ENCODE measurements at regions not wholly inside any gene's neighbourhood (a gene's known extent, or its start where the extent isn't known, plus 50 kb on each side); places are given as distances from the start of the nearest gene placed in this dataset.

DNA sequence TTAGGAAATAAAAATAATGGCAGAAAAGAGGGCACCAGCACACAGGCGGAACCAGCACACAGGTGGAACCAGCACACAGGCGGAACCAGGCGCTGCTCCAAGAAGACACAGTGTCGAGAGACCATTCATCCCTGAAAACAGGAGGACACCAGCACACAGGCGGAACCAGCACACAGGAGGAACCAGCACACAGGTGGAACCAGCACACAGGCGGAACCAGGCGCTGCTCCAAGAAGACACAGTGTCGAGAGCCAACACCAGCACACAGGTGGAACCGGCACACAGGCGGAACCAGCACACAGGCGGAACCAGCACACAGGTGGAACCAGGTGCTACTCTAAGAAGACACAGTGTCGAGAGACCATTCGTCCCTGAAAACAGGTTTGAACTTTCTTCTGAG lies 115.5 kb upstream of the TMEM18 start:
- no peaks in the 10 kb centered on the region for H3K4me1 Mint-ChIP-seq
- no peak overlapping the region for H3K27ac Mint-ChIP-seq
- no peaks in the 10 kb centered on the region for H3K27me3 Mint-ChIP-seq
- H3K36me3 Mint-ChIP-seq (ENCODE audit: low read depth) = no peaks in the 10 kb centered on the region
- ChIA-PET POLR2A (no interaction called here), CTCF (no interaction called here)
- no peak overlapping the region for H3K4me3 Mint-ChIP-seq
- H3K9me3 Mint-ChIP-seq = peaks cover 3% of the 10 kb centered on the region
- DNase-seq = no peak

- H3K36me3 Mint-ChIP-seq (ENCODE audit: low read depth) = no peaks in the 10 kb centered on the region
- H3K4me1 Mint-ChIP-seq = no peaks in the 10 kb centered on the region
- no peak overlapping the region for H3K27ac Mint-ChIP-seq
- POLR2A ChIA-PET = no interaction called here
- no peaks in the 10 kb centered on the region for H3K27me3 Mint-ChIP-seq
- peaks cover 3% of the 10 kb centered on the region for H3K9me3 Mint-ChIP-seq
- DNase-seq = no peak
- CTCF ChIA-PET = no interaction called here
- no peak overlapping the region for H3K4me3 Mint-ChIP-seq
Measured at GRCh38 chr2:790634-791245, 113.5 kb upstream of the TMEM18 start.

DNA sequence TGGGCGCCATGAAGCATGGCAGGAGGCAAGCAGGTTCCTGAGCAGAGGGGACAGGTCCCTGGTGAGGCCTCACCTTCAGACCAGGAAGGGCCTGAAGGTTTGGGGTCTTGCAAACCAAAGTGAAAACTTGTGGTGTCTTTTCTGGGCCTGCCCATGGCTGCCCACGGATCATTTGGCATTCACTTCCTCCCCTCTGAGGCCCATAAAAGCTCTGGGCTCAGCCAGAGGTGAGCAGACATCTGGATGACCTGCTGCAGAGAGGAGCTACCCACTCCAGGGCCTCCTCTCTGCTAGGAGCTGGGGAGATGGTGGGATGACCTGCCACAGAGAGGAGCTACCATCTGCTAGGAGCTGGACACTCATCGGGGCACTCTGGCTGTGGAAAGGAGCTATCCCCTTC lies 112.9 kb upstream of the TMEM18 start:
- ChIA-PET CTCF (no interaction called here), POLR2A (no interaction called here)
- no peaks in the 10 kb centered on the region for H3K36me3 Mint-ChIP-seq (ENCODE audit: low read depth)
- no peak for DNase-seq
- no peaks in the 10 kb centered on the region for H3K27me3 Mint-ChIP-seq
- H3K4me3 Mint-ChIP-seq = no peak overlapping the region
- peaks cover 3% of the 10 kb centered on the region for H3K9me3 Mint-ChIP-seq
- no peaks in the 10 kb centered on the region for H3K4me1 Mint-ChIP-seq
- H3K27ac Mint-ChIP-seq = no peak overlapping the region

- Mint-ChIP-seq H3K27ac (no peak overlapping the region), H3K27me3 (no peaks in the 10 kb centered on the region), H3K36me3 (ENCODE audit: low read depth) (no peaks in the 10 kb centered on the region), H3K4me3 (no peak overlapping the region), H3K4me1 (no peaks in the 10 kb centered on the region), H3K9me3 (peaks cover 3% of the 10 kb centered on the region)
- DNase-seq = no peak
- ChIA-PET CTCF (no interaction called here), POLR2A (no interaction called here)
Measured at GRCh38 chr2:789529-789928, 112.3 kb upstream of the TMEM18 start.

DNA sequence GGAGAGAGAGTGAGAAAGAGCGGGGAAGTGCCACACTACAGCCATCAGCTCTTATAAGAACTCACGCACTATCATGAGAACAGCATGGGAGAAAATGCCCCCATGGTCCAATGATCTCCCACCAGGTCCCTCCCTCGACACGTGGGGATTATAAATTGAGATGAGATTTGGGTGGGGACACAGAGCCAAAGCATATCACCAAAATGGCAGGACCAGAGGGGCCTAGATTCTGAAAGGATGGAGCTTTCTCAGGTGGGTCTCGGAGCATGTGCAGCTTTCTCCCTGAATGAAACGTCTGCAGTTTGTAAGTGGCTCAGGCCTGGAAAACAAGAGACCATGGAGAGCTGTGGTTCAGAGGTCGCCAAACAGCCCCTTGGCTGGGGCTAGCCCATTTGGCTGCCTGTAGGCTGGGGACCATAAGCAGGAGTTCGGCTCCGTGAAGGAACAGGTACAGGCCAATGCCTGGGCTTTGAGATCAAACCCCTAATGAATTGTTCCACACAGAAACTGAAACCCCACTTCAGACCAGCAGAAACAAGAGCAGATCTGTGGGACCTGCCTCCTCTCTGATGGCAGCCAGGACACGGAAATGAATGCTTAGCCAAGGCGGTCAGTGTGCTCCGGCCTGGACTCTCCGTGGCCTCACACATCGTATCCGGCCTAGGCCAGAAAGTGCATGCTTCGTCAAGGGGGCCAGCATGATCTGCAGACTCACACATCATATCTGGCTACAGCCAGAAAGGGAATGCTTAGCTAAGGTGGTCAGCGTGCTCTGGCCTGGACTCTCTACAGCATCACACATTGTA lies 111.2 kb upstream of the TMEM18 start:
- Mint-ChIP-seq H3K9me3 (peaks cover 3% of the 10 kb centered on the region), H3K4me3 (no peak overlapping the region), H3K36me3 (ENCODE audit: low read depth) (no peaks in the 10 kb centered on the region), H3K27me3 (no peaks in the 10 kb centered on the region), H3K4me1 (no peaks in the 10 kb centered on the region), H3K27ac (no peak overlapping the region)
- no peak for DNase-seq
- CTCF ChIA-PET = no interaction called here
- POLR2A ChIA-PET = no interaction called here

DNA sequence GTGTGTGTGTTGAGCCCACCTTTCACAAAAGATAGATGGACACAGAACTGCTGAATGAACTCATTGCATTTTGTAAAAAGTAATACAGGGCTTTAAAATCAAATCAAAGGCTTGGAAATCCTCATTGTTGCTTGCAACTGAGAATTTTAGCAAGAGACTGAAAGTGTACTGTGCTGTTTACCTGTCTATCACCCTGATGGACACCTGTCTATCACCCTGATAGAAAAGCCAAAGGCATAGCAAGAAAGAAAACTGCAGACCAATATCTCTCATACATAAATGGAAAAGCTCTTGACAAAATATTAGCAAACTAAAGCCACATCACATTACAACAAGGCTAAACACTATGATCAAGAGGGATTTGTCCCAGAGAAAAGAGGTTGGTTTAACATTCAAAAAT lies 107.5 kb upstream of the TMEM18 start:
- no peaks in the 10 kb centered on the region for H3K27me3 Mint-ChIP-seq
- POLR2A ChIA-PET = no interaction called here
- no peak for DNase-seq
- H3K4me1 Mint-ChIP-seq = no peaks in the 10 kb centered on the region
- no peak overlapping the region for H3K4me3 Mint-ChIP-seq
- H3K36me3 Mint-ChIP-seq (ENCODE audit: low read depth) = no peaks in the 10 kb centered on the region
- CTCF ChIA-PET = no interaction called here
- peaks cover 3% of the 10 kb centered on the region for H3K9me3 Mint-ChIP-seq
- H3K27ac Mint-ChIP-seq = no peak overlapping the region

DNA sequence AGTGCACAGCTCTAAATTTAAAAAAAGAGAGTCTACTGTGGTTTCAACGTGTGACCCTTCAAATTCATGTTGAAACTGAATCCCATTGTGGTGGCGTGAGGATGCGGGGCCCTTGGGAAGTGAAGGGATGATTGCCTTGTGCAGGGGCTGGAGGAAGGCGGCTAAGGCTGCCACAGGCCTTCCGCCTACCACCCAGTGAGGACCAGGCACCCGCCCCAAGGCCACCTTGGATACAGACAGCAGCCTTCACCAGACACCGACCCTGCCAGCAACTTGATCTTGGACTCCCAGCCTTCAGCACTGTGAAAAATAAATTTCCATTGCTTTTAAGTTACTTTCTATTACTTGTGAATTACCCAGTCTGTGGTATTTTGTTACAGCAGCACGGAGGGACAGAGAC lies 103.4 kb upstream of the TMEM18 start:
- Mint-ChIP-seq H3K27ac (no peak overlapping the region), H3K9me3 (no peaks in the 10 kb centered on the region), H3K27me3 (no peaks in the 10 kb centered on the region), H3K36me3 (ENCODE audit: low read depth) (no peaks in the 10 kb centered on the region), H3K4me3 (no peak overlapping the region), H3K4me1 (no peaks in the 10 kb centered on the region)
- ChIA-PET POLR2A (no interaction called here), CTCF (no interaction called here)
- DNase-seq = no peak

- DNase-seq = no peak
- H3K27me3 Mint-ChIP-seq = no peaks in the 10 kb centered on the region
- H3K9me3 Mint-ChIP-seq = no peaks in the 10 kb centered on the region
- ChIA-PET POLR2A (no interaction called here), CTCF (no interaction called here)
- H3K4me1 Mint-ChIP-seq = no peaks in the 10 kb centered on the region
- no peaks in the 10 kb centered on the region for H3K36me3 Mint-ChIP-seq (ENCODE audit: low read depth)
- no peak overlapping the region for H3K27ac Mint-ChIP-seq
- H3K4me3 Mint-ChIP-seq = no peak overlapping the region
Measured at GRCh38 chr2:780002-780401, 102.8 kb upstream of the TMEM18 start.

- Mint-ChIP-seq H3K36me3 (ENCODE audit: low read depth) (no peaks in the 10 kb centered on the region), H3K27ac (no peak overlapping the region), H3K27me3 (no peaks in the 10 kb centered on the region), H3K9me3 (no peaks in the 10 kb centered on the region), H3K4me1 (no peaks in the 10 kb centered on the region), H3K4me3 (no peak overlapping the region)
- POLR2A ChIA-PET = no interaction called here
- CTCF ChIA-PET = no interaction called here
- DNase-seq = no peak
Measured at GRCh38 chr2:778731-779350, 101.6 kb upstream of the TMEM18 start.

DNA sequence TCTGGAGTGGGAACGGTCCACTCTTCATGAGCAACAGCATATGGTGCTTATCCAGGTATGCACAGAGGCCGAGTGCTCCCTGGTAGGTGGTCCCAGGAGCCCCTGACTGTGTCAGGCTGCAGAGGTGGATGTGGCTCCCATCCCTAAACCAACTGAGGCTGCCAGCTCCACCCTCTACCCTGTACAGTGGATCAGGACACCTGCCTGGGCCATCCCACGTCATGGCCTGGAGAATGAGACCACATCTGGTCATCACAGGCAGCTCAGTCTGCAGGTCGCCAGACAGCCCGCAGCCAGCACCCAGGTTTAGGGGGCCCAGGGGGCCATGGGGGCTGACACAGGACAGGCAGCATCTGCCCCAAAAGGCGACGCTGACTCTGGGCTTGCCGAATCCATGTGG lies 100.3 kb upstream of the TMEM18 start:
- Mint-ChIP-seq H3K27me3 (no peaks in the 10 kb centered on the region), H3K36me3 (ENCODE audit: low read depth) (no peaks in the 10 kb centered on the region), H3K4me1 (no peaks in the 10 kb centered on the region), H3K27ac (no peak overlapping the region), H3K9me3 (no peaks in the 10 kb centered on the region), H3K4me3 (no peak overlapping the region)
- ChIA-PET CTCF (no interaction called here), POLR2A (no interaction called here)
- DNase-seq = no peak

DNA sequence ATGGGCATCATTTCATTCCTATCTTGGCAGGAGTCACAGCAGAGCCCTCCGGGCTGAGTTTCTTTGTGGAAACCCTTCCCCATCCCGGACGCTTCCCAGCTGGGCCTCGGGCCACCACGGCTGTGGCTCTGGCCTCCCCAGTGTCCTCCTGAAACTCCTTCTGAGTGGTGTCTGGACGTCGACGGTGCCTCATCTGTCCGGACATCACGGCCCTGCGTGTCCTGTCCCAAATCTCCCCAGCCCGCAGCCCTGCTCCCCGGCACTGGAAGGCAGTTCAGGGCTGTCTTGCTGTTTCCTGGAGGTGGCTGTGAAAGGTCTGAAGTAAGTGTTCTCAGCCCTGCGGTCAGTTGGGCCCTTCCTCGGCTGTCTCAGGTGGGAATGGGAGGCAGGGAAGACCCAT lies 99.8 kb upstream of the TMEM18 start:
- H3K27ac Mint-ChIP-seq = no peak overlapping the region
- no peaks in the 10 kb centered on the region for H3K27me3 Mint-ChIP-seq
- H3K36me3 Mint-ChIP-seq (ENCODE audit: low read depth) = no peaks in the 10 kb centered on the region
- DNase-seq = no peak
- H3K9me3 Mint-ChIP-seq = no peaks in the 10 kb centered on the region
- H3K4me3 Mint-ChIP-seq = no peak overlapping the region
- POLR2A ChIA-PET = no interaction called here
- CTCF ChIA-PET = no interaction called here
- H3K4me1 Mint-ChIP-seq = no peaks in the 10 kb centered on the region

GRCh38 chr2:776487-776886 lies 99.3 kb upstream of the TMEM18 start:
- ChIA-PET POLR2A (no interaction called here), CTCF (no interaction called here)
- Mint-ChIP-seq H3K36me3 (ENCODE audit: low read depth) (no peaks in the 10 kb centered on the region), H3K27ac (no peak overlapping the region), H3K27me3 (no peaks in the 10 kb centered on the region), H3K4me3 (no peak overlapping the region), H3K9me3 (no peaks in the 10 kb centered on the region), H3K4me1 (no peaks in the 10 kb centered on the region)
- no peak for DNase-seq

DNA sequence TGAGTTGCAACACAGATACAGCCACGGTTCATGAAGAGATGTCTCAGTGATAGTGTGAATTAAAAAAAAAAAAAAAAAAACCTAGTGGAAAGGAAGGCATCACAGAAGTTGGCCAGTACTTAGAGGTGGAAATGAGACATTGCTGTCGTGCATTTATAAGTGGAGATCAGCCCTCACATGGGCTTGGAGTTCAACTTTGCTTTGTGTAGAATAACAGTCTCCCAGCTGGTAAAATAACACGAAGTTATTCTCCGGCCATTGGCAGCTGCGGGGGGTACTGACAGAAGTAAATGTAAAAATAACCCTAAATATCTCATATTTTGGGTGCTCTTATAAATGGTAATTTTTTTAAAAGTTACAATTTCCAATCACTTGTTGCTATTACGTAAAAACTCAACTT lies 98.8 kb upstream of the TMEM18 start:
- no peaks in the 10 kb centered on the region for H3K27me3 Mint-ChIP-seq
- ChIA-PET POLR2A (no interaction called here), CTCF (no interaction called here)
- no peak overlapping the region for H3K27ac Mint-ChIP-seq
- no peak overlapping the region for H3K4me3 Mint-ChIP-seq
- H3K4me1 Mint-ChIP-seq = no peaks in the 10 kb centered on the region
- H3K36me3 Mint-ChIP-seq (ENCODE audit: low read depth) = no peaks in the 10 kb centered on the region
- DNase-seq = no peak
- H3K9me3 Mint-ChIP-seq = no peaks in the 10 kb centered on the region

GRCh38 chr2:774436-774835 lies 97.2 kb upstream of the TMEM18 start:
- Mint-ChIP-seq H3K4me1 (peaks cover 9% of the 10 kb centered on the region), H3K36me3 (ENCODE audit: low read depth) (no peaks in the 10 kb centered on the region), H3K9me3 (peaks cover 2% of the 10 kb centered on the region), H3K27me3 (no peaks in the 10 kb centered on the region), H3K27ac (no peak overlapping the region), H3K4me3 (no peak overlapping the region)
- DNase-seq = no peak
- CTCF ChIA-PET = no interaction called here
- POLR2A ChIA-PET = no interaction called here
